IMR-90 (cell line): ENCODE measurements at regions not wholly inside any gene's neighbourhood (a gene's known extent, or its start where the extent isn't known, plus 50 kb on each side); places are given as distances from the start of the nearest gene placed in this dataset.

Source experiments
- BHLHE40 ChIP-seq: fragments of 150-350 bp; IDR thresholded peaks from 2 replicates; pipeline ENCODE4 v1.6.1; 2016; ENCODE audit warnings: mild to moderate bottlenecking, low read depth, low read length
- CHD1 ChIP-seq: IDR thresholded peaks from 2 replicates; pipeline ENCODE4 v1.6.1; 2012; ENCODE audit warnings: low read depth, low read length, improper control_type of control experiment
- MAFK ChIP-seq: IDR thresholded peaks from 2 replicates; pipeline ENCODE4 v1.6.1; 2012; ENCODE audit warnings: low read depth, low read length, improper control_type of control experiment
- POLR2A ChIP-seq: IDR thresholded peaks from 2 replicates; pipeline ENCODE4 v1.6.1; 2012; ENCODE audit warnings: mild to moderate bottlenecking, low read depth, low read length
- TF ChIP-seq, protein P1 (sequence below): fragments of 150-350 bp; IDR thresholded peaks from 2 replicates; pipeline ENCODE4 v1.6.1; 2017; ENCODE audit warnings: mild to moderate bottlenecking, antibody characterized with exemption, low read length, low read depth
- TF ChIP-seq, protein P2 (sequence below): conservative IDR thresholded peaks from 2 replicates; pipeline ENCODE4 v1.5.1; 2012; ENCODE audit warnings: mild to moderate bottlenecking, low read depth, low read length, improper control_type of control experiment

DNA sequence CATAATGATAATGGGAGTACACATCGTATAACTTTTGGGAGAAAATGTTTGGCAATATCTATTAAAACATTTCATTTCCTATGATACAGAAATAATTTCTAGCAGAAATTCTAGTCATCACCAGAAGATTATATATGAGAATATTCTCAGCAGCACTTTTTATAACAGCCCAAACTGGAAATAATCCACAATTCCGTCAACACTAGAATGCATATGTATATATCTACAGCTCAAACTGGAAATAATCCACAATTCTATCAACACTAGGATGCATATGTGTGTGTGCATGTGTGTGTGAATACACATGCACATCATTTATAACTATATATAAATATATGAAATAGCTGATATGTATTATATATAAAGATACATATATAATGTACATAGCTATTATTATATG is 408.0 kb upstream of the KLHL1 start:
- TF ChIP-seq MAFK = no peak
- TF ChIP-seq, protein P1, sequence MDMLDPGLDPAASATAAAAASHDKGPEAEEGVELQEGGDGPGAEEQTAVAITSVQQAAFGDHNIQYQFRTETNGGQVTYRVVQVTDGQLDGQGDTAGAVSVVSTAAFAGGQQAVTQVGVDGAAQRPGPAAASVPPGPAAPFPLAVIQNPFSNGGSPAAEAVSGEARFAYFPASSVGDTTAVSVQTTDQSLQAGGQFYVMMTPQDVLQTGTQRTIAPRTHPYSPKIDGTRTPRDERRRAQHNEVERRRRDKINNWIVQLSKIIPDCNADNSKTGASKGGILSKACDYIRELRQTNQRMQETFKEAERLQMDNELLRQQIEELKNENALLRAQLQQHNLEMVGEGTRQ = no peak
- TF ChIP-seq BHLHE40 = no peak
- TF ChIP-seq, protein P2, sequence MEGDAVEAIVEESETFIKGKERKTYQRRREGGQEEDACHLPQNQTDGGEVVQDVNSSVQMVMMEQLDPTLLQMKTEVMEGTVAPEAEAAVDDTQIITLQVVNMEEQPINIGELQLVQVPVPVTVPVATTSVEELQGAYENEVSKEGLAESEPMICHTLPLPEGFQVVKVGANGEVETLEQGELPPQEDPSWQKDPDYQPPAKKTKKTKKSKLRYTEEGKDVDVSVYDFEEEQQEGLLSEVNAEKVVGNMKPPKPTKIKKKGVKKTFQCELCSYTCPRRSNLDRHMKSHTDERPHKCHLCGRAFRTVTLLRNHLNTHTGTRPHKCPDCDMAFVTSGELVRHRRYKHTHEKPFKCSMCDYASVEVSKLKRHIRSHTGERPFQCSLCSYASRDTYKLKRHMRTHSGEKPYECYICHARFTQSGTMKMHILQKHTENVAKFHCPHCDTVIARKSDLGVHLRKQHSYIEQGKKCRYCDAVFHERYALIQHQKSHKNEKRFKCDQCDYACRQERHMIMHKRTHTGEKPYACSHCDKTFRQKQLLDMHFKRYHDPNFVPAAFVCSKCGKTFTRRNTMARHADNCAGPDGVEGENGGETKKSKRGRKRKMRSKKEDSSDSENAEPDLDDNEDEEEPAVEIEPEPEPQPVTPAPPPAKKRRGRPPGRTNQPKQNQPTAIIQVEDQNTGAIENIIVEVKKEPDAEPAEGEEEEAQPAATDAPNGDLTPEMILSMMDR = no peak
- TF ChIP-seq POLR2A = no peak
- TF ChIP-seq CHD1 = no peak
